Skeletal muscle satellite cell (primary cell): ENCODE measurements at regions not wholly inside any gene's neighbourhood (a gene's known extent, or its start where the extent isn't known, plus 50 kb on each side); places are given as distances from the start of the nearest gene placed in this dataset.
A peak's percentile ranks its signal among the peaks of the same experiment; 100 is the strongest.
"Not testable (repeated sequence)": the region's sequence is repeated elsewhere in the genome, so short reads cannot be mapped to it uniquely, and the experiment has no call there.

Experiments
- H3K27me3 ChIP-seq: 2 replicates; pipeline ENCODE4 v1.7.0; 2013; ENCODE audit warnings: low read length; ENCODE audit not compliant: control insufficient read depth, insufficient read depth
- H3K36me3 ChIP-seq: 2 replicates; pipeline ENCODE4 v1.7.0; 2013; ENCODE audit warnings: mild to moderate bottlenecking, control low read depth, low read length; ENCODE audit not compliant: insufficient read depth
- H3K4me1 ChIP-seq: 2 replicates; pipeline ENCODE4 v1.7.0; 2013; ENCODE audit warnings: low read length; ENCODE audit not compliant: control insufficient read depth, insufficient read depth
- H3K4me2 ChIP-seq: 2 replicates; pipeline ENCODE4 v1.7.0; 2013; ENCODE audit warnings: mild to moderate bottlenecking, low read length
- H3K4me3 ChIP-seq: 2 replicates; pipeline ENCODE4 v1.7.0; 2013; ENCODE audit warnings: low read length
- H3K9ac ChIP-seq: 2 replicates; pipeline ENCODE4 v1.7.0; 2013; ENCODE audit warnings: mild to moderate bottlenecking, low read depth, low read length, moderate library complexity
- H3K9me3 ChIP-seq: replicated peaks from 2 replicates; pipeline ENCODE4 v1.7.0; 2013; ENCODE audit warnings: mild to moderate bottlenecking, control low read depth, low read length

GRCh38 chr4:1554876-1555265 lies 129.2 kb downstream of the FAM53A start:
- Histone ChIP-seq H3K9ac (no peak overlapping the region), H3K36me3 (no peaks in the 10 kb centered on the region), H3K4me2 (no peak overlapping the region), H3K9me3 (no peaks in the 10 kb centered on the region), H3K27me3 (peaks cover 39% of the 10 kb centered on the region), H3K4me3 (no peak overlapping the region), H3K4me1 (no peaks in the 10 kb centered on the region)

DNA sequence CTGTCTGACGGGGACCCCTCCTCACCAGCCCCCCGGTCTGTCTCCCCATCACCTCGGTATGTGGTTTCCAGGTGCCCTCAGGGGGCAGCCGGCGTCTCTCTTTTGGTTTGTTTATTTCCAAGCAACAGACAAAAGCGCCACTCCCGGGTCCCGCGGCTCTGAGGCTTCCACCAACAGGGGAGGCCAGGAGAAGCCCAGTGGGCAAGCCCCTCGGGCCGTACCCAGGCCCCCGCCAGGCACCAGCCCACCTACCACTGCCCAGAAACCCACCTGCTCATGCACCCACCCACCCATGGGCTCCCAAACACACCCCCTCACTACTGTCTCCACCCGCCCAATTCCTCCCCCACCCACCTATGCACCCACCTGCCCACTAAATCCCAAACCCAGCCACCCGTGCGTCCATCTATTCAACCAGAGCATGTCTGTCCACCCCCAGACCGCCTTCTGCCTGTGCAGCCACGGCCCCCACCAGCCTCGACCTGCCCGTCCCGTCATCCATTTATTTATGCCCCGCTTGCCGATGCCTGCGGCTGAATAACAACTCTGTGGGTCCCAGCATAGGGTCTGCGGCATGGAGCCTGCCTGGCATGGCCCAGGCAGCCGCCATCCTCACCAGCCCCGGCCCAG lies 129.8 kb downstream of the FAM53A start:
- no peak overlapping the region for H3K4me2 ChIP-seq
- no peaks in the 10 kb centered on the region for H3K36me3 ChIP-seq
- no peak overlapping the region for H3K4me3 ChIP-seq
- no peak overlapping the region for H3K9ac ChIP-seq
- peaks cover 38% of the 10 kb centered on the region for H3K27me3 ChIP-seq
- H3K4me1 ChIP-seq = no peaks in the 10 kb centered on the region
- H3K9me3 ChIP-seq = no peaks in the 10 kb centered on the region

- H3K4me1 ChIP-seq = no peaks in the 10 kb centered on the region
- H3K4me3 ChIP-seq = no peak overlapping the region
- H3K9me3 ChIP-seq = no peaks in the 10 kb centered on the region
- no peaks in the 10 kb centered on the region for H3K36me3 ChIP-seq
- no peak overlapping the region for H3K4me2 ChIP-seq
- no peak overlapping the region for H3K9ac ChIP-seq
- peaks cover 41% of the 10 kb centered on the region for H3K27me3 ChIP-seq
These were observed 130.7 kb downstream of the FAM53A start for GRCh38 chr4:1553365-1553764.

- H3K9me3 ChIP-seq = no peaks in the 10 kb centered on the region
- H3K4me1 ChIP-seq = no peaks in the 10 kb centered on the region
- H3K4me2 ChIP-seq = no peak overlapping the region
- no peak overlapping the region for H3K9ac ChIP-seq
- no peaks in the 10 kb centered on the region for H3K36me3 ChIP-seq
- peaks cover 42% of the 10 kb centered on the region for H3K27me3 ChIP-seq
- no peak overlapping the region for H3K4me3 ChIP-seq
These were observed 131.7 kb downstream of the FAM53A start for GRCh38 chr4:1552451-1552850.

DNA sequence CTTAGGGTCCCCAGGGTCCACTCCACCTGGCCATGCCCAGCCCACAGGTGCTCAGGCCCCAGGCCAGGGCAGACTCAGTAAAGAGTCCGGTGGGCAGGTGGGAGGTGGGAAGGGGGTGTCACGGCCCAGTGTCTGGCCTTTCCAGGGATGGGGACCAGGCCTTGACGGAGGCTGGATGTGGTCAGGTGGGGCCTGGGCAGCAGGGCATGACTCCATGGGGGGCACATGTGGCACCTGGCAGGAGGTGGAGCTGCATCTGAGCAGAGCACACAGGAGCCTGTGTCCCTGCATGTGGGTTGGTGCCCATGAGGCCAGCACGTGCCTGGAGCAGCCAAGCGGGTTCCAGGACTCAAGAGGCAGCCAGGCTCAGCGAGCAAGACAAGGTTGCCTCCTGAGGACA lies 132.9 kb downstream of the FAM53A start:
- H3K4me3 ChIP-seq = no peak overlapping the region
- peaks cover 31% of the 10 kb centered on the region for H3K27me3 ChIP-seq
- H3K9me3 ChIP-seq = no peaks in the 10 kb centered on the region
- H3K4me2 ChIP-seq = no peak overlapping the region
- H3K36me3 ChIP-seq = no peaks in the 10 kb centered on the region
- no peaks in the 10 kb centered on the region for H3K4me1 ChIP-seq
- H3K9ac ChIP-seq = no peak overlapping the region

- no peak overlapping the region for H3K4me3 ChIP-seq
- H3K9ac ChIP-seq = no peak overlapping the region
- H3K4me2 ChIP-seq = no peak overlapping the region
These were observed 133.7 kb downstream of the FAM53A start for GRCh38 chr4:1550122-1551070.

GRCh38 chr4:1549638-1550035 lies 134.5 kb downstream of the FAM53A start:
- no peaks in the 10 kb centered on the region for H3K4me1 ChIP-seq
- H3K9ac ChIP-seq = no peak overlapping the region
- no peak overlapping the region for H3K4me3 ChIP-seq
- H3K27me3 ChIP-seq = peaks cover 20% of the 10 kb centered on the region
- H3K4me2 ChIP-seq = no peak overlapping the region
- H3K36me3 ChIP-seq = no peaks in the 10 kb centered on the region
- H3K9me3 ChIP-seq = no peaks in the 10 kb centered on the region

More at GRCh38 chr4:1550122-1551070, 133.7 kb downstream of the FAM53A start:
- H3K27me3 ChIP-seq = peaks cover 26% of the 10 kb centered on the region
- H3K9me3 ChIP-seq = no peaks in the 10 kb centered on the region
- no peaks in the 10 kb centered on the region for H3K36me3 ChIP-seq
- H3K4me1 ChIP-seq = no peaks in the 10 kb centered on the region

- not testable (repeated sequence) for H3K36me3 ChIP-seq, H3K9me3 ChIP-seq, H3K9ac ChIP-seq, H3K4me1 ChIP-seq, H3K4me3 ChIP-seq
- H3K27me3 ChIP-seq = peaks cover 18% of the 10 kb centered on the region
- peak overlapping the region; percentile 73 for H3K4me2 ChIP-seq
These were observed 135.1 kb downstream of the FAM53A start for GRCh38 chr4:1548827-1549637.

- Histone ChIP-seq H3K36me3 (no peaks in the 10 kb centered on the region), H3K4me3 (no peak overlapping the region), H3K9ac (no peak overlapping the region), H3K4me2 (peak overlapping the region; percentile 73), H3K27me3 (peaks cover 18% of the 10 kb centered on the region), H3K9me3 (no peaks in the 10 kb centered on the region), H3K4me1 (no peaks in the 10 kb centered on the region)
These were observed 136.0 kb downstream of the FAM53A start for GRCh38 chr4:1547856-1548826.

DNA sequence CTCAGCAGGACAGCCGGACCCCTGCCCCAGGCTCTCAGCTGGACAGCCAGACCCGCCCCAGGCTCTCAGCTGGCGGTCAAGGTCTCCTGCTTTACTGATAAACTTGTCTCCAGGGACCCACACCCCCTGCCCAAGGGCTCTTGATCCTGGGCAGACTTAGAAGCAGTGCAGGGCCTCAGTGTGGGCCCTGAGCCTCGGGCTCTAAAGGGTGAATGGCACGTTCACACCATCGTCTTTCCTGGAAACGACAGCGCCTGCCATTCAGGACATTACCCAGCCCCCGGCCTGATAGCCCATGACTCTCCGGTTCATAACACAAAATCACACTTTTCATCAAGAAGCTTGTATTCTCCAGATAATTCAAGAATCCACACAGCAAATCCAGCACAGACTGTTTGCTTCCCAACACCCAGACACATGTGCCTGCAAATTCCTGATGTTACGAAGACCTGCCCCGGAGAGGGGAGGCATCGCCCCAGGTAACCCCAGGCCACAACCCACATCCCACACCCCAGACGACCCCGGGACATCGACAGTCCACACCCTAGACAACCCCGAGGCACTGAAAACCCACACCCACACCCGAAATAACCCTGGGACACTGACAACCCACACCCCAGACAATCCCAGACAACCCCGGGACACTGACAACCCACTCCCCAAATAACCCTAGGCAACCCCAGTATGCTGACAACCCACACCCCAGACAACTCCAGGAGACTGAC lies 136.8 kb downstream of the FAM53A start:
- Histone ChIP-seq H3K9ac (no peak overlapping the region), H3K4me2 (no peak overlapping the region), H3K36me3 (no peaks in the 10 kb centered on the region), H3K9me3 (no peaks in the 10 kb centered on the region), H3K27me3 (peaks cover 18% of the 10 kb centered on the region), H3K4me3 (no peak overlapping the region), H3K4me1 (no peaks in the 10 kb centered on the region)
